Caki2 (cell line): ENCODE measurements at regions not wholly inside any gene's neighbourhood (a gene's known extent, or its start where the extent isn't known, plus 50 kb on each side); places are given as distances from the start of the nearest gene placed in this dataset.
"Not testable (repeated sequence)": the region's sequence is repeated elsewhere in the genome, so short reads cannot be mapped to it uniquely, and the experiment has no call there.

Source experiments
- DNase-seq: peaks from one replicate; pipeline ENCODE4 v3.0.0-alpha.2; 2015; ENCODE audit warnings: low read depth
- in situ Hi-C: cut with HindIII; loops from 2 replicates; pipeline ENCODE4 v1.10.0; 2016; ENCODE audit warnings: low sequenced_read_pairs, low pct_unique_long_range_greater_than_20kb, mixed read lengths

DNA sequence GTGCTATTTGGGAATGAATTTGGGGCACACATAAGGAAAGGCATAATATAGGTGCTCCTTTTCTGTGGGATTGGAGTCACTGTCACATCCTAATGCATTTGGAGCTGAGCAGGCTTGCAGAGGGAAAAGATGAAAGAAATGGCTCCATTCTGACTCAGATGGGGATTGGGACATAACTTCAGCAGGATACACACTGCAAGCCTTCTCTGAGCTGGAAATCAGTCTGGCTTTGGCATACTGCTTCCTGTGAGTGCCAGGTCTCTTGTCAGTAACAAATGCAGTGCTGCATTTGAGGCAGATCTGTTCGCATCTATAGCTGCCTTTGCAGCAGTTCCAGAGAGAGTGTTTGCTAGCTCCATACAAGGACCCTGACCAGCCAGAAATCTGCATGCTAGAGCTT is 98.7 kb downstream of the SRGAP2 start:
- DNase-seq, in situ Hi-C loops: not testable (repeated sequence)

DNA sequence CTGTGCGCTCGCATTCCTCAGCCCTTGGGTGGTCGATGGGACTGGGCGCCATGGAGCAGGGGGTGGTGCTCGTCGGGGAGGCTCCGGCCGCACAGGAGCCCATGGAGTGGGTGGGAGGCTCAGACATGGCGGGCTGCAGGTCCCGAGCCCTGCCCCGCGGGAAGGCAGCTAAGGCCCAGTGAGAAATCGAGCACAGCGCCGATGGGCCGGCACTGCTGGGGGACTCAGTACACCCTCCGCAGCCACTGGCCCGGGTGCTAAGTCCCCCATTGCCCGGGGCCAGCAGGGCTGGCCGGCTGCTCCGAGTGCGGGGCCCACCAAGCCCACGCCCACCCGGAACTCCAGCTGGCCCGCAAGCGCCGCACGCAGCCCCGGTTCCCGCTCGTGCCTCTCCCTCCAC is 104.1 kb downstream of the SRGAP2 start:
- DNase-seq, in situ Hi-C loops: not testable (repeated sequence)

DNA sequence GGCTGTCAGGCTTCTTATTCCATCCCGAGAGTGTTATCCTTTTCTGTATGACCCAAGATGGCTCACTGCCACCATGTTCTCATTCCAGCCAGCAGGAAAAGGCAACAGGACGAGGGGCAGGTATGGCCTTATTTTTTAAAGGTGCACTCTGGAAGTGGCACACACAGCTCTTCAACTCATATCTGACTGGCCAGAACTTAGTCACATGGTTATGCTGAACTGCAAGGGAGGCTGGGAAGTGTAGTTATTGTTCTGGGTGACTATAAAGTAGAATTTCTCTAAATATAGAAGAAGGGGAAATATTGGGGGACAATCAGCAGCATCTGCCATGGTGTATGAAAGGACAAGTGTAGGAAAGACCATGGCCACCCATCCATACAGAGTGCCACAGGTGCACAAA is 107.6 kb downstream of the SRGAP2 start:
- in situ Hi-C loops, DNase-seq: not testable (repeated sequence)

DNA sequence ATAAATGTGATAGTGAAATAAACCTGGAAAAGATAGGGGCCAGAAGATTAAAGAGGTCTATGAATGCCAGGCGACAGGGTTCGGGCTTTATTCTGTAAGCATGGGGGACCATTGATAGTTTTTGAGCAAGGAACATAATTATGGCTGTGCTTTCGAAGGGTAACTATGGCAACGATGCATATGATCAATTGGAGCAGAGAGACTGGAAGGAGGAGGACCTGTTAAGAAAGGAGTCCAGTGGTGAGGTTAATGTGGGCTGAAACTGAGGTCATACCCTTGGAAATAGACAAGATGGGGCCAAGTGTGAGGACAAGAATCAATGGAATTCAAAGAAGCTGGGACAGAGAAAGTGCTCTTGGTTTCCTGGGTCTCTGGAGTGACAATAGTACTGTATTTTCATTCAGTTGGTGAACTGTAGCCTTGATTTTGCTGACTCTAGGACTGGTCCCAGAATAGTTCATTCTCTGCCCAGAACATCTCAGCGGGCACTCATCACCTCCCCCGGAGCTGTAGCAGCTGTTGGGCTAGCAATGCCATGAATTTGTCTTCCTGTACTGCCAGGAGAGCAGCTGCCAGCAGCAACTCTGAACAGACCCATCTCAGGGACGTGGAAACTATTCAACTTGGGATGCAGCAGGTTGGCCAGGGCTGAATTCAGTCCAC is 108.4 kb downstream of the SRGAP2 start:
- DNase-seq, in situ Hi-C loops: not testable (repeated sequence)

DNA sequence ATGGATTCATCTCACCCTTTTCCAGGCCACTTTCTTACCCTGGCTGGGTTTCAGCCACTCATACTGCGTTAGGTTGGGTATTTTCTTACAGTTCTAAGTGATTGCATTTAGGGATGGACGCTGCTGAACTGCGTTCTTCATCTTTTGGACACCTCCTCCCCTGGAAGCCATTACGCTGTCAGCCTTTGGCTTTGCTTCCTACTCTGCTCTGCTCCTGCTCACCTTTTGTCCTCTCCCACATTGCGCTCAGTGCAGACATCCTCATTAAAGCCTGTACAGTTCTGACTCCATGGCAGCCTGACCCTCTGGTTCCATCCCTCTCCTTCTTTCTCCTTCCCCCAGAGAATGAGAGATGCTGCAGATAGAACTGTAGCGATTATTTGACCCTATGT is 108.9 kb downstream of the SRGAP2 start:
- in situ Hi-C loops, DNase-seq: not testable (repeated sequence)

DNA sequence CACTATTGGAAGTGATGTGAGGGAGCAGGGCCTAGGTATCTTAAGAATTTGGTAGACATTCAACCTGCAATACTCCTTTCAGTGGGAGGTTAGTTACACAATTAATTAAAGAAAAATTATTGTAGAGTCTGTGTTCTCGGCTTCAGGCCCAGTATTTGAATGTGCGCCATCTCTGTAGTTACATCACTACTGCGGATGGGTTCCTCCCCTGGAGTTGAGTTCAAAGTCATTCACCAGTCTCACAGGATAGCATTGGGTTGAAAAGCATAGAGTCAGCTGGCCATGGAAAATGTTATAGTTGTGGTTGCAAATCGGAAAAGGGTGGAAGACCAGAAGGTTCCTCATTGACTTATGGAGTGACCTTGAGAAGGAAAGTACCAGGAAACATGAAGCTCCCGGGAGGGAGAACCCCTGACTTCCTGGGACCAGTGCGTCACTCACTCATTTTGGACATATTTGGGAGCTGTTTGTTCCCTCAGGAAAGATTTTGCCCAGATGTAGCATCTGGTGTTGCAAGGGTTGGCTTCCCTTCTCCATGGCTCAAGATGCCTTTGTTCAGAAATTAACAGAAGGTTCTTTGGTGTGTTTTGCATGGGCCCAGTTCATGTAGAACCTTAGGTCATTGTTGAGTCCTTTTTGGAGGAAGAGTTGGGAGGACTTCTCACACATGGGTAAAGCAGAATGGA is 111.8 kb downstream of the SRGAP2 start:
- DNase-seq, in situ Hi-C loops: not testable (repeated sequence)

DNA sequence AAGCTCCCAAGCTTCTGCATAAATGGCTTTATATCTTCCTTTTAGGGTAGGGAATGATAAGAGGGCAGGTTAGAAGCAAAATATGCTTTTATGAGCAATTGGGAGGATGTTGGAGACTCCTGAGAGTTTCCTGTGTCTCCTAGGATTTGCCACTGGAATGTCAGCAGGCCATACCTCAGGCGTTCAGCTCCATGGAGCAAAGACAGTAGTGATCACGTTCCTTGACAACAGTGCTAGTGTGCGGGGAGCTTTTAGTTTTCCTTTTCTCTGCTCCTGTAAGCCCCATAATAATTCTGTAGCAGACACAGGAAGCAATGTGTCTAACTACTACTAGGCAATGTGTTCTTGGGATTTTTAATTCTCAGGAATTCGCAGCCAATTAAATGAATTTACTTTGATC is 113.6 kb downstream of the SRGAP2 start:
- DNase-seq, in situ Hi-C loops: not testable (repeated sequence)

DNA sequence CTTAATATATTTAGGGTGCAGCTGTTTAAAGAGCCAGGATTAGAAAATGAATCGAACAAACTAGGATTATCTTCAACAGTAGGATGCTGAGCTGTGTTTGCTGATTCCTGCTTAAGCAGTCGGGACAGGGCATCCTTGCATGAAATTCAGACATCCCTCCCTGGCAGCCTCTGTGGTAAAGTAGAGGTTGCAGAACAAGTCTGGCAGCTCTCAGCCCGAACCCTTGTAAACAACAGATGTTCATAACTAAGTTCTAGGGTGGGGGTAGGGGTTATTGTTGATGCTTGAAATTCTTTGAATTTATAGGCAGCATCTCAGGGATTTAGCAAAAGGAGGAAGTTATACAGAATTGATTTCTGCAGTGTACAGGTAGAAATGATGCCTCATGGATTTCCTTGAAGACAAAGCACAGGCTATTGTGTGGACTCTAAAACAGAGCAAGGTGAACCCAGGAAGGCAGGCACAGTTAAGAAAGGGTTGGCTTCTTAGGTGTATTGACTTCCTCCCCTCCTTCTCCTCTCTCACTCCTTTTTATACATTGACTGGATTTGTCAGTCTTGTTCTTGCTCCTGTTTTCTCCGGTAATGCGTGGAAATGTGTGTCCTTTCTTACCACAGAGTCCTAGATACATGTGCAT is 114.7 kb downstream of the SRGAP2 start:
- DNase-seq, in situ Hi-C loops: not testable (repeated sequence)

DNA sequence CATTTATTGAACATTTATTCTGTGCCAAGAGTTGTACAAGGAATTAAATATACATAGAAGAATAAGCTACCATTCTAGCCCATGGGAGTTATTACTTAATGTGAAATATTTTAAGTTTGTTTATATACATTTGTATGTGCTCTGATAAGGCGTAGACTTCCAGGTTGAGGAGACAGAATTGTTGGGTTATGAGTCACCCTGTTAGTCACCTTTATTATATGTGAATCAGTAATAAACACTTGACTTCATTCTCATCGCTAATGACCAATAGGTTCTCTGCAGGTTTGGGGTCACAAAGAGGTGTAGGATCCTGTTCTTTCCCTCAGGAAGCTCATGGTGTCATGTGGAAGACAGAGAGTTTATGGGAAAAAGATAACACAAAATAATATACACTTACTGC is 116.9 kb downstream of the SRGAP2 start:
- DNase-seq, in situ Hi-C loops: not testable (repeated sequence)

DNA sequence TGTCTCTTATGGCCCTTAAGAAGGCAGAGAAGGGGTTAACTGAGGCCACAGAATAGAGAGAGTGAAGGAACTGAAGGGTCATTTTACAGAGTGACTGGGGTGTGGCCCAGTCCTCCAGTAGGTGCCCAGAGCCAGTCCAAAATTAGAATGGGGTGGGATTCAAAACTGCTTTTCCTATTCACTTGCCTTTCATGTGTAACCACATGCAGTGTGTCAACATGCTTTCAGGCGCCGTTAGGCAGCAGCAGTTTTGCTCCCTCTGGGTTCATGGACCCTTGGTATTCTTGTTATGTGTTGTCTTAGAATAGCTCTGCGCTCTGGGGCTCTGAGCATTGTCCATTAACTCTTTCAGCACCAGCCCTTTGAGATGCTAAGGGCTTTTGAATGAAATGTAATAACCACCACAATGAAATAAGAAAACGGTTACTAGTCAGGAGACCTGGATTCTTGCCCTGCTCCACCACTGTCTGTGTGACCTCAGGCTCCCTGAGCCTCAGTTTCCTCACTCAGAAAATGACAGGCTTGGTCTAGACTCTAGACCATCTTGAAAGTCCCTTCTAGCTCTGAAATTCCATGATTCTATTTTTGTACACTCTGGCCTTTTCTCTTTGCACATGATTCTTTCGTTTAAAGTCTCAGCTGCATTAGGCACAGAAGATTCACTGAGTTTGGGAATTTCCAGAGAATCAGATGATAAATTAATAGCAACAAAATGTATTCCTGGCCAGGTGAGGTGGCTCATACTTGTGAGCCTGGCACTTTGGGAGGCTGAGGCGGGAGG is 123.0 kb downstream of the SRGAP2 start:
- DNase-seq, in situ Hi-C loops: not testable (repeated sequence)

DNA sequence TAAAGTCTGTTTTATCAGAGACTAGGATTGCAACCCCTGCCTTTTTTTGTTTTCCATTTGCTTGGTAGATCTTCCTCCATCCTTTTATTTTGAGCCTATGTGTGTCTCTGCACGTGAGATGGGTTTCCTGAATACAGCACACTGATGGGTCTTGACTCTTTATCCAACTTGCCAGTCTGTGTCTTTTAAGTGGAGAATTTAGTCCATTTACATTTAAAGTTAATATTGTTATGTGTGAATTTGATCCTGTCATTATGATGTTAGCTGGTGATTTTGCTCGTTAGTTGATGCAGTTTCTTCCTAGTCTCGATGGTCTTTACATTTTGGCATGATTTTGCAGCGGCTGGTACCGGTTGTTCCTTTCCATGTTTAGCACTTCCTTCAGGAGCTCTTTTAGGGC is 128.3 kb downstream of the SRGAP2 start:
- DNase-seq, in situ Hi-C loops: not testable (repeated sequence)

DNA sequence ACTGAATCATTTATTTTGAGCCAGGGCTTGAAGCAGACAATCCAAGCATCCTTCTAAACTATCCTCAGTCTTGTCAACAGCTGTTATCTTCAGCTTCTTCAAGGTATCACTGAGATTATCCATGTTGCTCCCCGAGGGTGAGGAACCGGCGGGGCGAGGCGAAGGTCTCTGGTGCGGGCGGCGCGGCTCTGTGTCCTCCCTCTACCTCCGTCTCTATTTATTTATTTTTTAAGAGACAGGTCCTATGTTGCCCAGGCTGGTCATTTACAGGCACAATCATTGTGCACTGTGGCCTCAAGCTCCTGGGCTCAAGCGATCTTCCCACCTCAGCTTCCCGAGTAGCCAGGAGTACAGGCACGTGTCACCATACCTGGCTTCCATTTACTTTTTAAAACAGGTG is 130.0 kb downstream of the SRGAP2 start:
- DNase-seq, in situ Hi-C loops: not testable (repeated sequence)

DNA sequence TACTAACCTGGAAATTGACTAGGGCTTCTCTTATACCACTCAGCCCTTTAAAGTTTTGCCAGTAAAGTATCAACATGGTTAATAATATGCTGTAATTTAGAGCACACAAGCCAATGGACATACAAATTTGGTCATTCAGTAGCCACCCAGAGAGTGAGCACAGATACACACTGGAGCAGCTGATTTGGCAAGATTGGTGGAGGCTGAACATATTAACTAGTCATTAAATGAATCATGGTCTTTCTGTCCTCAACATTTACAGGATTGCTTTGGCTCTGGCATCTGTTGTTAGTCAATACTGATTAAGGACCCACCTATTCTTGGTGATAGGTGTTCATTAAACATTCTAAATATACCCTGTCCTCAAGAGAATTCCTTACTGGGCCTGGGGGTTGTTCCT is 130.6 kb downstream of the SRGAP2 start:
- in situ Hi-C loops, DNase-seq: not testable (repeated sequence)

DNA sequence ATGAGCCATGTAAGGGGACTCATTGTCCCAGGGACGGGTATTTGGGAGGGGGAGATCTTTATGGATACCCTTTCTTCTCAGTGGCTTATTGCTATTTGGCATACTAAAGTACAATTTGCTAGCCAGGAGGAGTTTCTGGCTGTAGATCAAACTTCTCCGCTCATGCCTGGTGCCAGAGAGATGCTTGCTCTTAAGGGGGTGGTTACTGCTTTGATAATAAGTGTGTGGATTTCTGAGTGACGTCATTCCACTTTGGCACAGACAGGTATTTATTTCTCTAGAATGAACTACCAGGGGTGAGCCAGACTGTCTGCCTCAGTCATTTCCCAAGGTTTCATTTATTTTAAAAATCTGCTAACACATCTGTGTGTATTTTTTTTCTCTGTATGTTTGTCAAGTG is 131.1 kb downstream of the SRGAP2 start:
- in situ Hi-C loops, DNase-seq: not testable (repeated sequence)

DNA sequence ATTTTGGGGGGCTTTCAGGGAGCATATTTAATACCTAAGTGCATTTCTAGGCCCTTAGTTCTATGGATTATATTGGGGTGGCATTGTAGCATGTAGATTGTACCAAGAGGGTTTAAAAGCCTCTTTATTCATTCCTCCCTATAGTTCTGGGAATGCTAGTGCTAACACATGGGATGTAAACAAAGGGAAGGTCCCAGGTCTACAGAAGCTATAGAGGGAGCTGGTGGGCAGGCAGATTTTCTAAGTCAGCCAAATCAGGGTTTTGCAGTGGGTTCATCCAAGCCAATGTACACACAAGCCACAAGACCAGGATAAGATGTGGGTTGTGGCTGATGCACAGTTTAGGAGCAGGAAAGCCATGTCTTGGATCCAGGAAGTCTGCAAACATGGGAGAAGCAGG is 131.8 kb downstream of the SRGAP2 start:
- DNase-seq, in situ Hi-C loops: not testable (repeated sequence)

DNA sequence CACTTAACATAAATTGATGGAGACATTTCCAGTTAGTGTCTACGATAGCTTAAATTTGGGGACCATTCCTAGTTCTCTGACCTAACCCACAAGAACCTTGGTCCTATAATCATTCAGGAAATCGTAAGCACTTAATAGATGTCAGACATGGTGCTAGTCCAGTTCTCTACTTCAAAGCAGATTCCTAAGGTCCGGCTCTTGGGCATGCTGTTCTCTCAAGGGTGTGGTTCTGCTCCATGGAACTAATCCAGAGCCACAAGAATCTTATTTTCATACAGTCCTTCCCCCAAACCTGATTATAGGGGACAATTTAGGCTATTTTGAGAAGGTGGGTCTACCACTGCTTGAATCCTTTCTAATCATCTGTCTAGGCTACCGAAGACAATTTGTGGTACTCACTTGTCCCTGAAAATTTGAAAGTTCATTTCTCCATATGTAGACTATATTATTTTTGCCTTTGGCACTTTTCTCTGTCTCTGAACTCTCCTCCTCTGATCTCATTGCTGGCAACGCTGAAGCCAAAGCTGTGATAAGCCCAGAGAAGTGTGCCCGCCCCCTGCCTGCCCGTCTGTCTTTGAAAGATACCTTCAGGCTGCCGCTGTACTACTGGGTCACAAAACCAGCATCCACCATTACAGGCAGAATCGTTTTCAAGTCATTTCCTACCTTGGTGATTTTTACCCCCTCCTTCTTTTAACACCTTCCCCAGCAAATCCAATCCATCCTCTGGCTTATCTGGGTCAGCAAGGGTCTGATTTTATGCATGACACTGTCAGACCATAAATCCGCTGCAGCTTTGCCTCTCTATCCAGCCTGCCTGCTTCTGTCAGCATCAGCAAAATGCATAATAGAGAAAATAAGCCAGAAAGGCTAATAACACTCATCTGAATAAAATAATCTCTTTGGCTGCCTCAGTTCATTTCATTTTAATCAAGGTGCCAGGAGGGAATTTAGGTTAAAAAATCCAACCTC is 132.8 kb downstream of the SRGAP2 start:
- in situ Hi-C loops, DNase-seq: not testable (repeated sequence)

DNA sequence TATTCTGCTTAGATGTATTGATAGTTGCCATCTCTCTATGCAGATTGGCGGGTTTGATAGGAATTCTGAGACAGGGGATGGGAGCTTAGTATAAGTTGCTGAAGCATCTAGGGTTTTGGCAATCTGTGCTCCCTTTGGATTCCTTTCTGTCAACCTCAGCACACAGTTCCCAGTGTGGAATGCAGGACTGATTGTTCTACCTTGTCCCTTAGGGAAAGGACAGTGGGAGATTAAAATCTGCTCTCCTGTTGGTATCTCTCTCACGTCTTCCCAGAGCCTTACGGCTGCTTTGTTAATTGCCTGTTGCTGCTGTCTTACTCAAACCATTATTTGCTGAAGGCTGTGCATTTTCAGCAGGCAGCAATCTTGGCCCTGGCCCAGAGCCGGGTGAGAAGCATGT is 133.3 kb upstream of the IKBKE start:
- in situ Hi-C loops, DNase-seq: not testable (repeated sequence)
